ENCODE measurements at regions not wholly inside any gene's neighbourhood (a gene's known extent, or its start where the extent isn't known, plus 50 kb on each side); places are given as distances from the start of the nearest gene placed in this dataset.
"Not testable (repeated sequence)": the region's sequence is repeated elsewhere in the genome, so short reads cannot be mapped to it uniquely, and the experiment has no call there.

DNA sequence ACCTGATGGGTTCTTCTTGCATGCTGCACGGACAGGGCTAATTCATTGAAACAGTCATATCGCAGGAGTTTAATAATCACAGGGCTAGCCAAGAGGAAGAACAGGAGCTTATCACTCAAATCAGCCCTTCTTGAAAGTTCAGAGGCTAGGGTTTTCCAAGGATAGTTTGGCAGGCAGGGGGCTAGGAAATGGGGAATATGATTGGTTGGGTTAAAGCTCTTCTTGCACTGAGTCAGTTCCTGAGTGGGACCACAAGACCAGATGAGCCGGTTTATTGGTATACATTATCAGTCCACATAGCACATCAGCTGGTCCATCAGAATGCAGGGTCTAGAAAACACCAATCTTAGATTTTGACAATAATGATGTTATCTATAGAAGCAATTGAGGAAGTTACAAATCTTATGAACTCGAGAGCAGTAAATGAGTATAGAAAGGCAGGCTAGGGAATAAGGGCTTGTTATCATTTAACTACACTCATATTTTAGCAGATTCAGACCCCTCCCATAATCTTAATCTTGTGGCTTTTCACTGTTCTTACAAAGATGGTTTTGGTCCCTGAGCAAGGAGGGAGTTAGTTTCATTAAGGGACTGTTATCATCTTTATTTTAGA is 58.1 kb upstream of the SLC25A36 start:
- H3K27ac ChIP-seq (ENCODE audit: poor library complexity, severe bottlenecking), result no peak overlapping the region
- H3K4me3 ChIP-seq (ENCODE audit: severe bottlenecking), result no peak overlapping the region
- no peaks in the 10 kb centered on the region for H3K36me3 ChIP-seq (ENCODE audit: low read depth)
- H3K9me3 ChIP-seq (ENCODE audit: severe bottlenecking), result no peaks in the 10 kb centered on the region
- DNase-seq (ENCODE audit: low spot score) (no peak), ATAC-seq (ENCODE audit: low read depth) (no peak)
- H3K4me1 ChIP-seq (ENCODE audit: insufficient read depth, poor library complexity, severe bottlenecking), result no peaks in the 10 kb centered on the region
- TF ChIP-seq, protein P1, sequence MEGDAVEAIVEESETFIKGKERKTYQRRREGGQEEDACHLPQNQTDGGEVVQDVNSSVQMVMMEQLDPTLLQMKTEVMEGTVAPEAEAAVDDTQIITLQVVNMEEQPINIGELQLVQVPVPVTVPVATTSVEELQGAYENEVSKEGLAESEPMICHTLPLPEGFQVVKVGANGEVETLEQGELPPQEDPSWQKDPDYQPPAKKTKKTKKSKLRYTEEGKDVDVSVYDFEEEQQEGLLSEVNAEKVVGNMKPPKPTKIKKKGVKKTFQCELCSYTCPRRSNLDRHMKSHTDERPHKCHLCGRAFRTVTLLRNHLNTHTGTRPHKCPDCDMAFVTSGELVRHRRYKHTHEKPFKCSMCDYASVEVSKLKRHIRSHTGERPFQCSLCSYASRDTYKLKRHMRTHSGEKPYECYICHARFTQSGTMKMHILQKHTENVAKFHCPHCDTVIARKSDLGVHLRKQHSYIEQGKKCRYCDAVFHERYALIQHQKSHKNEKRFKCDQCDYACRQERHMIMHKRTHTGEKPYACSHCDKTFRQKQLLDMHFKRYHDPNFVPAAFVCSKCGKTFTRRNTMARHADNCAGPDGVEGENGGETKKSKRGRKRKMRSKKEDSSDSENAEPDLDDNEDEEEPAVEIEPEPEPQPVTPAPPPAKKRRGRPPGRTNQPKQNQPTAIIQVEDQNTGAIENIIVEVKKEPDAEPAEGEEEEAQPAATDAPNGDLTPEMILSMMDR (IDR thresholded peaks at IDR 0.05; ENCODE audit: poor library complexity, severe bottlenecking), result no peak
- H3K27me3 ChIP-seq (ENCODE audit: insufficient read depth, poor library complexity, severe bottlenecking), result no peaks in the 10 kb centered on the region

DNA sequence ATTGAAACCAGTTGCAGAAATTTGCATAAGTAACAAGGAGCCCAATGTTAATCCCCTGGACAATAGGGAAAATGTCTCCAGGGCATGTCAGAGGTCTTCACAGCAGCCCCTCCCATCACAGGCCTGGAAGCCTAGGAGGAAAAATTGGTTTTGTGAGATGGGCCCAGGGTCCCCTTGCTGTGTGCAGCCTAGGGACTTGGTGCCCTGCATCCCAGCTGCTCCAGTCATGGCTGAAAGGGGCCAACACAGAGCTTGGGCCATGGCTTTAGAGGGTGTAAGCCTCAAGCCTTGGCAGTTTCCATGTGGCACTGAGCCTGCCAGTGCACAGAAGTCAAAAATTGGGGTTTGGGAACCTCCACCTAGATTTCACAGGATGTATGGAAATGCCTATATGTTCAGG is 55.9 kb upstream of the SLC25A36 start:
- H3K9me3 ChIP-seq (ENCODE audit: severe bottlenecking); H3K27me3 ChIP-seq (ENCODE audit: insufficient read depth, poor library complexity, severe bottlenecking); H3K27ac ChIP-seq (ENCODE audit: poor library complexity, severe bottlenecking); DNase-seq (ENCODE audit: low spot score); H3K4me3 ChIP-seq (ENCODE audit: severe bottlenecking); ATAC-seq (ENCODE audit: low read depth); H3K4me1 ChIP-seq (ENCODE audit: insufficient read depth, poor library complexity, severe bottlenecking); H3K36me3 ChIP-seq (ENCODE audit: low read depth): not testable (repeated sequence)
